ENCODE measurements at regions not wholly inside any gene's neighbourhood (a gene's known extent, or its start where the extent isn't known, plus 50 kb on each side); places are given as distances from the start of the nearest gene placed in this dataset.

- TF ChIP-seq CTCF (IDR thresholded peaks at IDR 0.05; ENCODE audit: borderline replicate concordance, extremely low read depth, low read length, poor library complexity, severe bottlenecking) (no peak), EZH2 (IDR thresholded peaks at IDR 0.05; ENCODE audit: borderline replicate concordance, low read depth, low read length, severe bottlenecking) (no peak)
These were observed 168.5 kb downstream of the FAT4 start for GRCh38 chr4:125483278-125483677.
